ENCODE measurements at regions not wholly inside any gene's neighbourhood (a gene's known extent, or its start where the extent isn't known, plus 50 kb on each side); places are given as distances from the start of the nearest gene placed in this dataset.

- Histone ChIP-seq H3K9me3 (ENCODE audit: insufficient read depth in 2 of 2, low read depth in 1 of 2, low read length in 1 of 2) (no peaks in the 10 kb centered on the region), H4K5ac (ENCODE audit: insufficient read length, low read depth, low read length) (no peak overlapping the region), H3K27ac (ENCODE audit: low read depth, low read length) (no peak overlapping the region), H2BK5ac (ENCODE audit: low read depth, low read length) (no peak overlapping the region), H2AFZ (ENCODE audit: low read length) (no peak overlapping the region), H2BK20ac (ENCODE audit: low read length) (no peak overlapping the region), H3K23ac (ENCODE audit: insufficient read length) (no peak overlapping the region), H2AK5ac (ENCODE audit: low read depth, low read length) (no peak overlapping the region), H4K8ac (ENCODE audit: extremely low read depth, insufficient read depth, low read length) (no peak overlapping the region), H4K91ac (replicated peaks; ENCODE audit: insufficient read length, low read length) (no peak overlapping the region), H3K4ac (replicated peaks; ENCODE audit: insufficient read length, low read depth, low read length) (no peak overlapping the region), H3K79me1 (ENCODE audit: low read depth, low read length) (no peaks in the 10 kb centered on the region), H3K4me1 (replicated peaks in 1 of 4; ENCODE audit: control insufficient read depth in 3 of 4, insufficient read depth in 4 of 4, low read length in 3 of 4) (peaks cover 0 to 13% (median 5%) of the 10 kb centered on the region in 4 experiments; a peak in 3 of 7 replicates), H3K36me3 (ENCODE audit: control insufficient read depth in 2 of 4, insufficient read depth in 4 of 4, low read length in 3 of 4) (no peaks in the 10 kb centered on the region), H3K79me2 (ENCODE audit: control insufficient read depth in 1 of 2, insufficient read depth in 2 of 2, low read length in 2 of 2) (no peaks in the 10 kb centered on the region), H4K20me1 (replicated peaks in 1 of 2; ENCODE audit: control insufficient read depth in 1 of 2, insufficient read depth in 2 of 2, low read length in 2 of 2) (no peaks in the 10 kb centered on the region), H3K18ac (ENCODE audit: extremely low read depth, low read length) (no peak overlapping the region), H3K23me2 (ENCODE audit: low read depth, low read length) (no peaks in the 10 kb centered on the region), H2BK12ac (ENCODE audit: low read depth, low read length) (no peak overlapping the region), H3K56ac (replicated peaks; ENCODE audit: insufficient read length, low read depth, low read length) (no peak overlapping the region), H3K4me2 (ENCODE audit: insufficient read depth in 1 of 2, low read depth in 2 of 2, low read length in 2 of 2) (no peak overlapping the region), H3K4me3 (ENCODE audit: extremely low read depth in 1 of 4, insufficient read depth in 2 of 4, low read depth in 3 of 4, low read length in 4 of 4) (no peak overlapping the region), H2BK15ac (ENCODE audit: low read length) (no peak overlapping the region), H3K9ac (replicated peaks in 1 of 4; ENCODE audit: extremely low read depth in 1 of 4, low read depth in 3 of 4, low read length in 3 of 4) (no peak overlapping the region), H3K14ac (ENCODE audit: insufficient read length) (no peak overlapping the region), H3K27me3 (replicated peaks in 1 of 4; ENCODE audit: control insufficient read depth in 3 of 4, extremely low read depth in 1 of 4, insufficient read depth in 3 of 4, low read length in 3 of 4) (no peaks in the 10 kb centered on the region), H2BK120ac (replicated peaks; ENCODE audit: low read depth, low read length) (no peak overlapping the region)
- POLR2A ChIA-PET (ENCODE audit: partially characterized antibody) = interaction anchor here (0.6 kb wide), 1 partner anchor 538 kb away, joined by 3 read pairs; no protein-coding TSS in a partner anchor
- CTCF ChIA-PET (ENCODE audit: partially characterized antibody) = interaction anchor here (0.6 to 0.7 kb wide), 3 partner anchors 64 to 326 kb away, joined by 3 read pairs; no protein-coding TSS in a partner anchor
- DNase-seq (ENCODE audit: low read depth in 1 of 2, low spot score in 2 of 2) (no peak), FAIRE-seq (peak; percentile 36)
- WGBS, 2 experiments (ENCODE audit: extremely low coverage in 1 of 2, insufficient coverage in 1 of 2, insufficient read length in 1 of 2, insufficient replicate concordance in 2 of 2, low coverage in 1 of 2, low lambda C conversion rate in 2 of 2, missing lambda C conversion rate in 1 of 2) = 84% methylated on average over 3 of the region's 3 CpGs; no CpG with 5 or more reads in 1 of the 2 experiments
- TF ChIP-seq SAP30 (IDR thresholded peaks at IDR 0.05; ENCODE audit: insufficient read depth, insufficient replicate concordance, low read length) (no peak), TAF1 (IDR thresholded peaks at IDR 0.05; ENCODE audit: low read depth, low read length) (no peak), TAF7 (optimal IDR thresholded peaks at IDR 0.05; ENCODE audit: borderline replicate concordance, low read depth, low read length) (no peak)
Observed at GRCh38 chr1:81453971-81454370, 346.8 kb upstream of the ADGRL2 start.

All from H1 (cell line).